ENCODE measurements at regions not wholly inside any gene's neighbourhood (a gene's known extent, or its start where the extent isn't known, plus 50 kb on each side); places are given as distances from the start of the nearest gene placed in this dataset.
A peak's percentile ranks its signal among the peaks of the same experiment; 100 is the strongest.

- ChIA-PET CTCF (ENCODE audit: partially characterized antibody) (interaction anchor here (1.0 to 3.4 kb wide), 5 partner anchors 9 to 15 kb away, joined by 3 to 44 read pairs (median 12); no protein-coding TSS in a partner anchor), POLR2A (ENCODE audit: partially characterized antibody) (no interaction called here)
- H3K36me3 ChIP-seq (ENCODE audit: insufficient read depth, low read length), result no peaks in the 10 kb centered on the region
- Mint-ChIP-seq H3K4me1 (peaks cover 7 to 16% (median 12%) of the 10 kb centered on the region in 4 donors), H3K27me3 (peaks cover 16 to 22% of the 10 kb centered on the region in 2 donors), H3K9me3 (no peaks in the 10 kb centered on the region), H3K4me3 (peak overlapping the region in 2 of 8 donors; percentile 6 to 52), H3K27ac (no peak overlapping the region), H3K36me3 (no peaks in the 10 kb centered on the region)
- H3K4me3 ChIP-seq (ENCODE audit: low read length in 2 of 2), result no peak overlapping the region
- intact Hi-C loops (cut with micrococcal nuclease), result no loop called here
- no peak for DNase-seq
- no peaks in the 10 kb centered on the region for H3K27me3 ChIP-seq (ENCODE audit: insufficient read depth, low read length)
- no peak overlapping the region for H3K27ac ChIP-seq (ENCODE audit: low read depth, low read length)
- no peaks in the 10 kb centered on the region for H3K4me1 ChIP-seq (ENCODE audit: insufficient read depth, low read length)
- no peaks in the 10 kb centered on the region for H3K9me3 ChIP-seq (ENCODE audit: control insufficient read depth in 1 of 2, low read length in 2 of 2)
These were observed 100.5 kb downstream of the WT1 start for GRCh38 chr11:32334822-32335221.
